T-cell (primary cell): ENCODE measurements at regions not wholly inside any gene's neighbourhood (a gene's known extent, or its start where the extent isn't known, plus 50 kb on each side); places are given as distances from the start of the nearest gene placed in this dataset.
"Not testable (repeated sequence)": the region's sequence is repeated elsewhere in the genome, so short reads cannot be mapped to it uniquely, and the experiment has no call there.

Experiments
- ATAC-seq, 4 experiments: fragments of 200-7000 bp in 3 of 4; fragments of 150-1000 bp in 1 of 4; cut with Tn5 transposase; replicated peaks in 1 of 4; 1 replicate in 3 of 4; 2 replicates in 1 of 4; pipeline ENCODE4 v1.10.0; 2021; ENCODE audit warnings: moderate library complexity in 3 of 4, mild to moderate bottlenecking in 2 of 4, moderate number of reproducible peaks in 1 of 4
- CTCF ChIA-PET, 2 donors: fragments of 300-600 bp; sonication (Branson Sonifier 250); formaldehyde crosslinking; loops; one replicate each; lab custom pipeline; 2022; ENCODE audit warnings: antibody characterized with exemption in 2 of 2; lab: Charles Lee
- POLR2A ChIA-PET, 2 donors: fragments of 300-600 bp; sonication (Branson Sonifier 250); formaldehyde crosslinking; loops; one replicate each; lab custom pipeline; 2022; ENCODE audit warnings: antibody characterized with exemption in 2 of 2; lab: Charles Lee
- DNase-seq, 35 experiments: peaks; one replicate each; pipeline versions ENCODE4 v3.0.0 to v3.0.0-alpha.2; 2013 to 2023
- H3K27ac ChIP-seq: one replicate; pipeline ENCODE4 v1.5.1; 2013; ENCODE audit warnings: low read length
- H3K27me3 ChIP-seq, 2 experiments: replicated peaks in 1 of 2; 1 replicate in 1 of 2; 2 replicates in 1 of 2; pipeline versions ENCODE4 v1.6.1 to v1.7.0; 2013; ENCODE audit warnings: low read length in 1 of 2, mixed read lengths in 1 of 2; ENCODE audit not compliant: control insufficient read depth in 2 of 2, insufficient read depth in 2 of 2; ENCODE audit errors: extremely low read depth in 1 of 2
- H3K36me3 ChIP-seq, 2 donors: 1 replicate in 1 of 2; 2 replicates in 1 of 2; pipeline versions ENCODE4 v1.6.1 to v1.7.0; 2013; ENCODE audit warnings: low read length in 1 of 2; ENCODE audit not compliant: control insufficient read depth in 2 of 2, insufficient read depth in 1 of 2; ENCODE audit errors: extremely low read depth in 1 of 2
- H3K4me1 ChIP-seq, 2 experiments: 1 replicate in 1 of 2; 2 replicates in 1 of 2; pipeline versions ENCODE4 v1.6.1 to v1.7.0; 2013; ENCODE audit warnings: low read length in 2 of 2, mixed read lengths in 1 of 2; ENCODE audit not compliant: insufficient read depth in 2 of 2, control insufficient read depth in 1 of 2; ENCODE audit errors: extremely low read depth in 1 of 2
- H3K4me3 ChIP-seq, 2 donors: 1 replicate in 1 of 2; 2 replicates in 1 of 2; pipeline versions ENCODE4 v1.5.1 to v1.7.0; 2013; ENCODE audit warnings: mild to moderate bottlenecking in 2 of 2, low read length in 1 of 2, moderate library complexity in 1 of 2; ENCODE audit not compliant: control insufficient read depth in 1 of 2; ENCODE audit errors: extremely low read depth in 1 of 2
- H3K9me3 ChIP-seq: 2 replicates; pipeline ENCODE4 v1.7.0; 2013
- H3K27ac Mint-ChIP-seq, 2 donors: one replicate each; pipeline ENCODE4 v1.8.0; 2020 to 2021; ENCODE audit warnings: mild to moderate bottlenecking in 2 of 2, mixed read lengths in 2 of 2
- H3K27me3 Mint-ChIP-seq, 2 donors: one replicate each; pipeline ENCODE4 v1.8.0; 2021 to 2022; ENCODE audit warnings: mixed read lengths in 2 of 2
- H3K36me3 Mint-ChIP-seq: one replicate; pipeline ENCODE4 v1.8.0; 2021; ENCODE audit warnings: mixed read lengths
- H3K4me1 Mint-ChIP-seq, 3 donors: one replicate each; pipeline ENCODE4 v1.8.0; 2020 to 2022; ENCODE audit warnings: mixed read lengths in 3 of 3, mild to moderate bottlenecking in 1 of 3
- H3K4me3 Mint-ChIP-seq, 3 donors: one replicate each; pipeline ENCODE4 v1.8.0; 2020 to 2022; ENCODE audit warnings: mild to moderate bottlenecking in 3 of 3, mixed read lengths in 3 of 3, moderate library complexity in 3 of 3
- H3K9me3 Mint-ChIP-seq, 3 donors: one replicate each; pipeline ENCODE4 v1.8.0; 2020 to 2022; ENCODE audit warnings: mixed read lengths in 3 of 3
- WGBS: methylation state at CpG from one replicate; pipeline ENCODE4 v1.1.5; 2013; ENCODE audit warnings: missing lambda C conversion rate; ENCODE audit not compliant: insufficient coverage; 5-methylcytosine and 5-hydroxymethylcytosine counted together

DNA sequence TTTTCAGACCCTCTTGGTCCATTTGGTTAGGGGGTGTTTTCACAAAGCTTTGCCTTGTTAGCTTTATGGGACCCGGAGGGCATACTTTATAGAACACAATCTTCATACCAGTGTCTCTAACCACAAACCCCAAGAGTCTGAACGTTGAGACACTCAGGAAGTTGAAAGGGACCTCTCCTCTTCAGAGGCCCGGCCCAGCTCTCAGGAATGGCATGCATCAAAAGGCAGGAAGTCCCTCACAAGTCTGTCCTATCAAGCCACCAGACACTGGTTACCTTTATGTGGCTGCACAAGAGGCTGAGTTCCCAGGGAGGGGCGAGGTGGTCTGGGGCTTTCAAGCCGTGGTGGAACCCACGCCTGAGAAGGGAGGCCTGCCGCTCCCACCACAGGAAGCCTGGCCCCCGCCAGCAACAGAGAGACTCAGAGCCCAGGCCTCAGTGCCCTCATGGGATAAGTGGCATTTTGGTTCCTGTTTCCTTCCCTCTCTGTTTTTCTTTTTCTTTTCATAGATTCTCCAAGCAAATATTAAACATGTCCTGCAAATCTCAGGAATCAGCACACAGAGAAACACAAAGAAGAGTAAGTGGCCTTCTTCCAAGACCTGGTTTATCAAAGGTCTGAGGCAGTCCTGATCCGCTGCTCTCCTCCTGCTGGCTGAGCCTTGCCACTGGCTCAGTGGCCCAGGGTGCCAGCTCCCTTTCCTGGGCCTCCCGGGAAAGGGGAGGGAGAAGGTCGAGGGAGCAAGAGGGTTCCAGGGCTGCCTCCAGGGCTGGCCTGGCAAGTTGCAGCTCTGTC lies 50.6 kb upstream of the SMURF2 start:
- peak; percentile 74 to 88 (median 87) for ATAC-seq
- Mint-ChIP-seq H3K27ac (peak overlapping the region; percentile 82 to 91), H3K4me3 (peak overlapping the region; percentile 73 to 86 (median 79)), H3K4me1 (peaks cover 61 to 66% (median 66%) of the 10 kb centered on the region in 3 donors)
- H3K27me3 Mint-ChIP-seq, H3K9me3 ChIP-seq, H3K27ac ChIP-seq, H3K27me3 ChIP-seq, H3K9me3 Mint-ChIP-seq, H3K36me3 Mint-ChIP-seq, H3K36me3 ChIP-seq: not testable (repeated sequence)
- peak overlapping the region; percentile 7 to 39 for H3K4me3 ChIP-seq
- CTCF ChIA-PET: interaction anchor here in 1 of 2 donors (0.6 to 0.7 kb wide), 2 partner anchors 263 to 431 kb away, joined by 3 to 5 read pairs; no protein-coding TSS in a partner anchor
- WGBS: 35% methylated on average over 2 of the region's 11 CpGs
- H3K4me1 ChIP-seq: peaks cover 39 to 70% of the 10 kb centered on the region in 2 experiments
- DNase-seq: peak in 32 of 35 experiments; percentile 2 to 60 (median 28)
- POLR2A ChIA-PET: interaction anchor here in 1 of 2 donors (0.8 kb wide), 1 partner anchor 693 kb away, joined by 5 read pairs; the partner anchor contains the start of gene ICAM2
